Memory B cell (primary cell): ENCODE measurements at regions not wholly inside any gene's neighbourhood (a gene's known extent, or its start where the extent isn't known, plus 50 kb on each side); places are given as distances from the start of the nearest gene placed in this dataset.

ENCODE experiments used
- ATAC-seq: fragments of 150-1000 bp; cut with Tn5 transposase; 2 replicates; pipeline ENCODE4 v1.10.0; 2021; ENCODE audit warnings: low read depth, mild to moderate bottlenecking, moderate library complexity
- DNase-seq, 2 donors: peaks; one replicate each; pipeline ENCODE4 v3.0.0; 2022; ENCODE audit warnings: low spot score in 2 of 2
- H3K27ac Mint-ChIP-seq: one replicate; pipeline ENCODE4 v1.8.0; 2022; ENCODE audit warnings: mild to moderate bottlenecking, moderate library complexity, mixed read lengths
- H3K27me3 Mint-ChIP-seq: one replicate; pipeline ENCODE4 v1.8.0; 2022; ENCODE audit warnings: mixed read lengths
- H3K36me3 Mint-ChIP-seq: one replicate; pipeline ENCODE4 v1.8.0; 2022; ENCODE audit warnings: mild to moderate bottlenecking, mixed read lengths
- H3K4me1 Mint-ChIP-seq: one replicate; pipeline ENCODE4 v1.8.0; 2022; ENCODE audit warnings: mixed read lengths
- H3K4me3 Mint-ChIP-seq: one replicate; pipeline ENCODE4 v1.8.0; 2022; ENCODE audit warnings: mild to moderate bottlenecking, moderate library complexity, mixed read lengths
- H3K9me3 Mint-ChIP-seq: one replicate; pipeline ENCODE4 v1.8.0; 2022; ENCODE audit warnings: mixed read lengths

- peaks cover 1% of the 10 kb centered on the region for H3K9me3 Mint-ChIP-seq
- H3K36me3 Mint-ChIP-seq = no peaks in the 10 kb centered on the region
- peaks cover 20% of the 10 kb centered on the region for H3K27me3 Mint-ChIP-seq
- no peak overlapping the region for H3K27ac Mint-ChIP-seq
- ATAC-seq = no peak
- no peak for DNase-seq
- no peaks in the 10 kb centered on the region for H3K4me1 Mint-ChIP-seq
- no peak overlapping the region for H3K4me3 Mint-ChIP-seq
Measured at GRCh38 chr3:66604481-66604880, 103.7 kb upstream of the LRIG1 start.

- Mint-ChIP-seq H3K36me3 (no peaks in the 10 kb centered on the region), H3K4me1 (no peaks in the 10 kb centered on the region), H3K9me3 (peaks cover 1% of the 10 kb centered on the region), H3K27ac (no peak overlapping the region), H3K27me3 (peaks cover 22% of the 10 kb centered on the region), H3K4me3 (no peak overlapping the region)
- no peak for ATAC-seq
- DNase-seq = no peak
Measured at GRCh38 chr3:66606126-66606525, 105.3 kb upstream of the LRIG1 start.

GRCh38 chr3:66606868-66607267, 106.0 kb upstream of the LRIG1 start:
- H3K36me3 Mint-ChIP-seq = no peaks in the 10 kb centered on the region
- H3K4me3 Mint-ChIP-seq = no peak overlapping the region
- no peak overlapping the region for H3K27ac Mint-ChIP-seq
- H3K27me3 Mint-ChIP-seq = peaks cover 19% of the 10 kb centered on the region
- ATAC-seq (no peak), DNase-seq (no peak)
- H3K9me3 Mint-ChIP-seq = peaks cover 1% of the 10 kb centered on the region
- no peaks in the 10 kb centered on the region for H3K4me1 Mint-ChIP-seq

- Mint-ChIP-seq H3K27me3 (peaks cover 11% of the 10 kb centered on the region), H3K27ac (no peak overlapping the region), H3K4me3 (no peak overlapping the region), H3K4me1 (no peaks in the 10 kb centered on the region), H3K9me3 (peaks cover 1% of the 10 kb centered on the region), H3K36me3 (no peaks in the 10 kb centered on the region)
- ATAC-seq = no peak
- no peak for DNase-seq
Measured at GRCh38 chr3:66609660-66610561, 109.1 kb upstream of the LRIG1 start.

GRCh38 chr3:66610562-66610909, 109.7 kb upstream of the LRIG1 start:
- ATAC-seq (no peak), DNase-seq (no peak)
- no peaks in the 10 kb centered on the region for H3K4me1 Mint-ChIP-seq
- H3K27me3 Mint-ChIP-seq = peaks cover 11% of the 10 kb centered on the region
- no peak overlapping the region for H3K4me3 Mint-ChIP-seq
- peaks cover 1% of the 10 kb centered on the region for H3K9me3 Mint-ChIP-seq
- no peak overlapping the region for H3K27ac Mint-ChIP-seq
- no peaks in the 10 kb centered on the region for H3K36me3 Mint-ChIP-seq

GRCh38 chr3:66615643-66616301, 115.0 kb upstream of the LRIG1 start:
- DNase-seq (no peak), ATAC-seq (no peak)
- no peak overlapping the region for H3K27ac Mint-ChIP-seq
- no peaks in the 10 kb centered on the region for H3K36me3 Mint-ChIP-seq
- no peaks in the 10 kb centered on the region for H3K4me1 Mint-ChIP-seq
- no peaks in the 10 kb centered on the region for H3K27me3 Mint-ChIP-seq
- no peaks in the 10 kb centered on the region for H3K9me3 Mint-ChIP-seq
- H3K4me3 Mint-ChIP-seq = no peak overlapping the region

- no peaks in the 10 kb centered on the region for H3K27me3 Mint-ChIP-seq
- H3K4me1 Mint-ChIP-seq = no peaks in the 10 kb centered on the region
- H3K9me3 Mint-ChIP-seq = no peaks in the 10 kb centered on the region
- H3K4me3 Mint-ChIP-seq = no peak overlapping the region
- DNase-seq (no peak), ATAC-seq (no peak)
- H3K27ac Mint-ChIP-seq = no peak overlapping the region
- no peaks in the 10 kb centered on the region for H3K36me3 Mint-ChIP-seq
Measured at GRCh38 chr3:66617351-66617750, 116.5 kb upstream of the LRIG1 start.

- no peaks in the 10 kb centered on the region for H3K4me1 Mint-ChIP-seq
- H3K9me3 Mint-ChIP-seq = no peaks in the 10 kb centered on the region
- DNase-seq (no peak), ATAC-seq (no peak)
- no peaks in the 10 kb centered on the region for H3K36me3 Mint-ChIP-seq
- H3K4me3 Mint-ChIP-seq = no peak overlapping the region
- no peak overlapping the region for H3K27ac Mint-ChIP-seq
- no peaks in the 10 kb centered on the region for H3K27me3 Mint-ChIP-seq
Measured at GRCh38 chr3:66618066-66618465, 117.2 kb upstream of the LRIG1 start.

GRCh38 chr3:66620296-66620695, 119.5 kb upstream of the LRIG1 start:
- Mint-ChIP-seq H3K27me3 (no peaks in the 10 kb centered on the region), H3K36me3 (no peaks in the 10 kb centered on the region), H3K4me1 (no peaks in the 10 kb centered on the region), H3K27ac (no peak overlapping the region), H3K9me3 (no peaks in the 10 kb centered on the region), H3K4me3 (no peak overlapping the region)
- no peak for ATAC-seq
- no peak for DNase-seq

- Mint-ChIP-seq H3K4me1 (no peaks in the 10 kb centered on the region), H3K27me3 (no peaks in the 10 kb centered on the region), H3K4me3 (no peak overlapping the region), H3K36me3 (no peaks in the 10 kb centered on the region), H3K27ac (no peak overlapping the region), H3K9me3 (no peaks in the 10 kb centered on the region)
- ATAC-seq (no peak), DNase-seq (no peak)
Measured at GRCh38 chr3:66622756-66623457, 122.1 kb upstream of the LRIG1 start.

GRCh38 chr3:66625505-66626216, 124.8 kb upstream of the LRIG1 start:
- no peak for DNase-seq
- no peaks in the 10 kb centered on the region for H3K9me3 Mint-ChIP-seq
- no peaks in the 10 kb centered on the region for H3K4me1 Mint-ChIP-seq
- H3K27ac Mint-ChIP-seq = no peak overlapping the region
- no peak overlapping the region for H3K4me3 Mint-ChIP-seq
- H3K27me3 Mint-ChIP-seq = no peaks in the 10 kb centered on the region
- no peaks in the 10 kb centered on the region for H3K36me3 Mint-ChIP-seq
- ATAC-seq = no peak

- no peaks in the 10 kb centered on the region for H3K9me3 Mint-ChIP-seq
- no peaks in the 10 kb centered on the region for H3K36me3 Mint-ChIP-seq
- no peak overlapping the region for H3K4me3 Mint-ChIP-seq
- ATAC-seq (no peak), DNase-seq (no peak)
- no peak overlapping the region for H3K27ac Mint-ChIP-seq
- H3K4me1 Mint-ChIP-seq = no peaks in the 10 kb centered on the region
- H3K27me3 Mint-ChIP-seq = peaks cover 2% of the 10 kb centered on the region
Measured at GRCh38 chr3:66629150-66629981, 128.5 kb upstream of the LRIG1 start.

GRCh38 chr3:66629982-66630368, 129.2 kb upstream of the LRIG1 start:
- DNase-seq (no peak), ATAC-seq (no peak)
- no peak overlapping the region for H3K27ac Mint-ChIP-seq
- no peaks in the 10 kb centered on the region for H3K4me1 Mint-ChIP-seq
- peaks cover 2% of the 10 kb centered on the region for H3K27me3 Mint-ChIP-seq
- H3K4me3 Mint-ChIP-seq = no peak overlapping the region
- no peaks in the 10 kb centered on the region for H3K9me3 Mint-ChIP-seq
- no peaks in the 10 kb centered on the region for H3K36me3 Mint-ChIP-seq
